Skeletal muscle cell (primary cell): ENCODE measurements at regions not wholly inside any gene's neighbourhood (a gene's known extent, or its start where the extent isn't known, plus 50 kb on each side); places are given as distances from the start of the nearest gene placed in this dataset.

Experiments
- DNase-seq: peaks from one replicate; pipeline ENCODE4 v3.0.0-alpha.2; 2010; ENCODE audit warnings: low read depth
- H3K4me3 ChIP-seq: 2 replicates; pipeline ENCODE4 v1.5.1; 2011; ENCODE audit warnings: low read depth, mild to moderate bottlenecking, control low read depth, low read length, moderate library complexity

DNA sequence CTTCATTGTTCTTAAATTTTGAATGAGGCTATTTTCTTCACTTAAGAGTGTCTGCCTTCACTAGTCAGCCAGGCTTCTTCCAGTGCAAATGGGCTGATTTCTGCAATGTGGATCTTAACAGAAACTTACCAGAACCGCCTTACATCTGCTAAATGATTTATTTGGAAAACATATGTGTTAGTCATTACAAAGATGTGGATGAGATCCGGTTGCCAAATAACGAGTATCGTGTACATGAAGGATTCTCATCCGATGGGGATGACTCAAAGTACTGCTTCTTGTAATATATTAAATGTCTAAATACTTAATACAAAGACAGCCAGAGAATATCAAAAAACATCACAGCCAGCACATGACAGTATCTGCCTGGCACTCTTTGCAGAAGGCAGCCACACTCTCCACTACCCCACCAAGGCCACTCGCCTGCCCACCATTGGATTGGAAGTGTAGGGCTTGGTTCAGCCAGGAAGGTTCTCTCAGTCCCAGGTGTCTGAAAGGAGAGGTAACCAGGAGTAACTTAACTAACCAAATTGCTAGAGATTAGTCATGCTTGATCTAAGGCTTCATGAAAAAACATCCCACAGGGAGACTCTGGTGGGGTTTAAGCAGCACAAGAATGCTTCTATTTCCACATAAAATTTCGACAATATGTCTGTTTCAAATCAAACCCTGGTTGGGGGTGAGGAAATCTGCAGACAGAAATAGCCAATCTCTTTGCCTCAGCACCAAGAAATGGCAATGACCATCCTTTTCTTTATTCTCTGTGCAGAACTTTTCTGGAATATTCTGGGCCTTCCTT is 174.8 kb downstream of the GADD45G start:
- DNase-seq, result no peak
- no peak overlapping the region for H3K4me3 ChIP-seq

- DNase-seq, result no peak
- H3K4me3 ChIP-seq, result no peak overlapping the region
Observed at GRCh38 chr9:89780959-89781358, 176.1 kb downstream of the GADD45G start.

GRCh38 chr9:89781838-89782540 is 177.2 kb downstream of the GADD45G start:
- DNase-seq, result no peak
- H3K4me3 ChIP-seq, result no peak overlapping the region

DNA sequence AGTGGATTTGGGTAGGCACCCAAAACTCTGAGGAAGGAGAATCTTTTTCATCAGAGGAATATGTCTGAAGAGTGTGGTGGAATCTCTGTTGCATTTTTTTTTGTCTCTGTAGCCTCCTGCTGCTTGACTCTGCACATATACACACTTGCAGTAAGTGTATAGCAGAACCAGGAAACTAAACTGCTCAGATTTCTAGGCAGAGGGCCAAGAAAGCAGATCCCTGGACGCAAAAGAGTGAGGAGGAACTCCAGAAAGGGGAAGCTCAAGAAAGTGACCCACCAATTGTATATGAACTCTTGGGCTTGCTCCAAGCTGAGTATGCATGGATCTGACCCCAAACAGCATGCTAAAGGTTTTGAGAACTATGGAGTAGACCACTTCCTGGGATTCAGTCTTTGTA is 181.8 kb downstream of the GADD45G start:
- DNase-seq, result no peak
- no peak overlapping the region for H3K4me3 ChIP-seq

GRCh38 chr9:89787595-89787994 is 182.8 kb downstream of the GADD45G start:
- H3K4me3 ChIP-seq, result no peak overlapping the region
- no peak for DNase-seq

DNA sequence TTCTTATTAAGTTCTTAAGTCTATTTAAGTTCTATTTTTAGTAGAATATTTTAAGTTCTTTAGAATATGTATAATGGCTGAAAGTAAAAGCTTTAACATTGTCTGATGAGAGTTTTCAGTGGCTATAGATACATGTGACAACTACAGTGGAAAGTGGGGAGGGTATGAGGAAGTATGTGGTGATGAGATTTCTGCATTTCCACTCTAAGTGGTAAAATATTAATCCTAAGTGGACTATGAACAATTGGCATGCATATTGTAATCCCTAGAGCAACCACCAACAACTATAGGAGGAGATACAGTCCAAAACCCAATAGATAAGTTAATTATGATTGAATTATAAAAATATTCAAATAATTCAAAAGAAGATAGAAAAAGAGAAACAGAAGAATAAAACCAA is 183.6 kb downstream of the GADD45G start:
- DNase-seq, result no peak
- H3K4me3 ChIP-seq, result no peak overlapping the region

DNA sequence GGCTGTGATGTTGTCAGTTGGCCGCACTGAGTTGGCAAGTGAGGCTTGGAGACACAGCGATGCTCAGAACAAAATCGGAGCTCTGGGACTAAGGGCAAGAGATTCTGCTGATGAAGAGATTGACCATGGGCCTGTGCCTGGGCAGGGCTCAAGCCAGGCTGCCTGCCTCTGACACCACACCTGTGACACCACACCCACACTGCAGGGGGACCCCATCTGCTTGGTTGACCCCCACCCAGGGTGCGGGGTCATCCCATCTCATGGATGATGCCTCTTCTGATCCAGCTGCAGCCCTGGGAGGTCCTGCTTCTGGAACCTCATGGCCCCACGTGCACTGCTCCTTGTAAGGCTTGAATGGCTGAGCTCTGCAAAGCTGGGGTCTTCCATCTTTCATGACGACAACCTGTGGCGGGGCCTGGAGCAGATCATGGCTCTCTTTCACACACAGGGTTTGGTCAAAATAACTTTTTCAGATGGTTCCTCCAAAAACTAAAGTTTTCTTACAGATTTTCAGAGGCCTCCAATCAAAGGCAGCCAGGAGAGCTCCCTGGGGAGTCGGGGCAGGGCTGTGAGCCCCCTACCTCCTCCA is 185.2 kb downstream of the GADD45G start:
- no peak for DNase-seq
- no peak overlapping the region for H3K4me3 ChIP-seq

DNA sequence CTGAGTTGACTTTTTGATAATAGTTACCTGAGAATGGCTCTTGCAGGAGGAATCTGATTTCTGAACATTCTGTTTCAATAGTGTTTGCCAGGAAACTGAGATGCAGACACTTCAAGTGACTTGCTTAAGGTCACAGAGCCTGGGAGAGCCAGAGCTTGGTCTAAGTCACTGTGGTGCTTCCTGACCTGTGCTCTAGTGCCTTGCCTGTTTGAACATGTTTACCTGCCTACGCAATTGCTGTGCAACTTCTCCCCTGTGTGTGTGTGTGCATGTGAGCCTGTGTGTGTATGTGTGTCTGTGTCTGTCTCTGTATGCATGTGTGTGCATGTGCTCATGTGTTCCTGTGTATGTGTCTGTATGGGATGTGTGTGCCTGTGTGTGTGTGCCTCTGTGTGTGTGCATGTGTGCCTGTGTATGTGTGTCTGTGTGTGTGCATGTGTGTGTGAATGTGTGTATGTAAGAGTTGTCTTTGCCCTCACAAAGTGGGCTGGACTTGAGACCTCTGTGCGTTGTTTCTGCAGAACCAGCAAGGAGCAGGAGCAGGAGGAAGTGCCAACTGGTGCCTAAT is 185.8 kb downstream of the GADD45G start:
- no peak for DNase-seq
- H3K4me3 ChIP-seq, result no peak overlapping the region

DNA sequence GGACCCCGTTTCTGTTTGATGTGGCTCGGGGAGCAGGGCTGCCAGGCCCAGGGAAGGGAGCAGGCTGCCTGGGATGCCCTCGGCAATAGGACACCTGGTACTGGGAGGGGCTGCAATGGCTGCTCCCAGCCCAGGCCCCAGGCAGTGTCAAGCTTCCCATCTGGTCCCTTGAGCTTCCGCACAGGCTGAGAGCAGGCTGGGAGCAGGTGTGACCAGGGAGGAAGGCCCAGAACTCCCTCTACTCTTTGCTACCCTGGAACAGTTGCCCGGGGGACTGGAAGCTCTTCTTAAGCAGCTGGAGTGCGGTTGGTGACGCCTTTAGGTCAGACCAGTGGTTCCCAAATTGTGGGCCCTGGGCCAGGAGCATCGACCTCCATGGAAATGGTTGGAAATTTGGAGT is 186.9 kb downstream of the GADD45G start:
- no peak for DNase-seq

GRCh38 chr9:89792189-89793123 is 187.6 kb downstream of the GADD45G start:
- no peak overlapping the region for H3K4me3 ChIP-seq
- no peak for DNase-seq

More for the DNA sequence above, 186.9 kb downstream of the GADD45G start:
- H3K4me3 ChIP-seq, result no peak overlapping the region

GRCh38 chr9:89793124-89793495 is 188.3 kb downstream of the GADD45G start:
- no peak for DNase-seq
- no peak overlapping the region for H3K4me3 ChIP-seq

GRCh38 chr9:89793551-89793950 is 188.7 kb downstream of the GADD45G start:
- no peak overlapping the region for H3K4me3 ChIP-seq
- DNase-seq, result no peak

GRCh38 chr9:89794918-89795317 is 190.1 kb downstream of the GADD45G start:
- DNase-seq, result no peak
- no peak overlapping the region for H3K4me3 ChIP-seq

GRCh38 chr9:89795538-89796195 is 190.9 kb downstream of the GADD45G start:
- no peak overlapping the region for H3K4me3 ChIP-seq

DNA sequence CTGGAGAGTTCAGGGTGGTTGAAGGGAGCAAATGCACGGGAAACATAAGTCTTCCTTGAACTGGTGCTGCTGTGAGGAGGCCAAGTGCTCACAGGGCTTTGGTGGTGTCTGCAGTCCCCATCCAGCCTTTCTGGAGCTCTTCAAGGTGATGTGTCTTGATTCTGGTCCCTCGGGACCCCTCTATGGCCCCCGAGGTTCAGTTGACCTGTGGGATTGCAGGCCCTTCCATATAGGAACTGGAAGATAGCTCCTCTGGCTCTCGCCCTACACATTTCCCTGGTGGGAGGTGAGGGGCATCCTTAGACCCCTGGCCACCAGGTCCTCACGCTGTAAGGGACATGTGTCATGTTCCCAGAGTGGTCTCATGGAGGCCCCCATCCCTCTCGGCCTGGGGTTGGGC is 191.8 kb downstream of the GADD45G start:
- H3K4me3 ChIP-seq, result no peak overlapping the region

More at GRCh38 chr9:89795538-89796195, 190.9 kb downstream of the GADD45G start:
- no peak for DNase-seq

GRCh38 chr9:89797255-89797654 is 192.4 kb downstream of the GADD45G start:
- H3K4me3 ChIP-seq, result no peak overlapping the region
- no peak for DNase-seq

More for the DNA sequence above, 191.8 kb downstream of the GADD45G start:
- DNase-seq, result no peak

- DNase-seq, result no peak
- H3K4me3 ChIP-seq, result no peak overlapping the region
Observed at GRCh38 chr9:89797937-89798455, 193.2 kb downstream of the GADD45G start.

DNA sequence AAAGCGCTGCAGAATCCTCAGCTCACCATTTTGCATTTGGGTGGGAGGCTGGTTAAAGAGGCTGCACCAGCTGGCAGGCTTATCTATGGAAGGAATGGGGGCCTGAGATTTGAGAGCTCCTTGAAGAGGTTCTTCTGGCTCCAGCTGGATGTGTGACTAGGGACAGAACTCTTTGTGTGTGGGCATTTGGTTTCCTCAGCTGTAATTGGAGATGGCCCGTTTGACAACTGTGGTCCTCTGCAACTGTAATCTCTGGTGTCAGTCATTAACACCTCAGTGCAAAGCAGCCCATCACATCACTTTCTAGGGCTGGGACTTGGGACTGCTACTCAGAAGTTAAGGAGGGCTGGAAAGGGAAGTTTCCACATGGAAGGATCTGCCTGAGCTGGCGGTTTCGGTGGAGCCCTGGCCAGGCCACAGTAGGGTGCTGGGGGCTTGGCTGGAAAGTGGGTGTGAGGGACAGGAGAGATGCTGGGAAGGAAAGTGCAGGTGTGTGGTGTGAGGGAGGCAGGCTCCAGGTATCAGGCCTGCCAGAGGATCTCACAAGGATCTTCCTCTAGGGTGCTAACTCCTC is 193.8 kb downstream of the GADD45G start:
- no peak for DNase-seq
- H3K4me3 ChIP-seq, result no peak overlapping the region
